ENCODE measurements at regions not wholly inside any gene's neighbourhood (a gene's known extent, or its start where the extent isn't known, plus 50 kb on each side); places are given as distances from the start of the nearest gene placed in this dataset.

DNA sequence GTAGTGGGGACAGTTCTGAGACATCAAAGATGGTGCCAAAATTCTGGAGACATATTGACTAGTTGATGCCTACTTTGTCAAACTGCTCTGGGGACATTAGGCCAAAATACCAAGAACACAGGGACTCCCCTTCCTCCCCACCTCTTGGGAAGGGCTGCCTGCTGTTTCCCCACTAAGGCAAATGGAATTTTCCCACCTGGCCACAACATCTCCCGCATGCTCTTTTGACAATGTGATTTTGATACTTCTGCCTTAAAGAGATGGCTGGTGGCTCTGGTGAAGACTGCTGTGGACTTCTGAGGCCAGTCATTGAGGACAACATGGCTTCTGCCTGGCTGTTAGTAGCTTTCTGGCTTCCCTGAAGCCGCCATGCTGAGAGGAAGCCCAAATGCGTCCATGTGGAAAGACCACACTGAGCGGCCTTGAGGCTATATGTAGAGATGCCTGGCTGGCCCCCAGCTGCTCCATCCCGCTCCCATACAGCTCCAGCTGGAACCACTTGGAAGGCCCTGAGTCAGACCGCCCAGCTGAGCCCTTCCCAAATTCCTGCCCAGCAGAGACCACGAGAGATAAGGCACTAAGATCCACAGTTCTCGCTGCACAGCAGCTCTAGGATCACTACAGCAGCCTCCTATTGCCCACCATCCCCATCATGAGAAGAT lies 226.7 kb downstream of the SYK start:
- WGBS, 2 donors: 100% methylated on average over 1 of the region's 8 CpGs
- no peak for DNase-seq
- no peaks in the 10 kb centered on the region for H3K36me3 ChIP-seq
- H3K27me3 ChIP-seq: no peaks in the 10 kb centered on the region
- TF ChIP-seq, protein P1, sequence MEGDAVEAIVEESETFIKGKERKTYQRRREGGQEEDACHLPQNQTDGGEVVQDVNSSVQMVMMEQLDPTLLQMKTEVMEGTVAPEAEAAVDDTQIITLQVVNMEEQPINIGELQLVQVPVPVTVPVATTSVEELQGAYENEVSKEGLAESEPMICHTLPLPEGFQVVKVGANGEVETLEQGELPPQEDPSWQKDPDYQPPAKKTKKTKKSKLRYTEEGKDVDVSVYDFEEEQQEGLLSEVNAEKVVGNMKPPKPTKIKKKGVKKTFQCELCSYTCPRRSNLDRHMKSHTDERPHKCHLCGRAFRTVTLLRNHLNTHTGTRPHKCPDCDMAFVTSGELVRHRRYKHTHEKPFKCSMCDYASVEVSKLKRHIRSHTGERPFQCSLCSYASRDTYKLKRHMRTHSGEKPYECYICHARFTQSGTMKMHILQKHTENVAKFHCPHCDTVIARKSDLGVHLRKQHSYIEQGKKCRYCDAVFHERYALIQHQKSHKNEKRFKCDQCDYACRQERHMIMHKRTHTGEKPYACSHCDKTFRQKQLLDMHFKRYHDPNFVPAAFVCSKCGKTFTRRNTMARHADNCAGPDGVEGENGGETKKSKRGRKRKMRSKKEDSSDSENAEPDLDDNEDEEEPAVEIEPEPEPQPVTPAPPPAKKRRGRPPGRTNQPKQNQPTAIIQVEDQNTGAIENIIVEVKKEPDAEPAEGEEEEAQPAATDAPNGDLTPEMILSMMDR (IDR thresholded peaks at IDR 0.05): no peak
- no peak for TF ChIP-seq POLR2A (IDR thresholded peaks at IDR 0.05)
- H3K4me1 ChIP-seq: no peaks in the 10 kb centered on the region
- no peaks in the 10 kb centered on the region for H3K9me3 ChIP-seq
- intact Hi-C loops (cut with DNase I): no loop called here
- H3K4me3 ChIP-seq: no peak overlapping the region
- no peak overlapping the region for H3K27ac ChIP-seq

DNA sequence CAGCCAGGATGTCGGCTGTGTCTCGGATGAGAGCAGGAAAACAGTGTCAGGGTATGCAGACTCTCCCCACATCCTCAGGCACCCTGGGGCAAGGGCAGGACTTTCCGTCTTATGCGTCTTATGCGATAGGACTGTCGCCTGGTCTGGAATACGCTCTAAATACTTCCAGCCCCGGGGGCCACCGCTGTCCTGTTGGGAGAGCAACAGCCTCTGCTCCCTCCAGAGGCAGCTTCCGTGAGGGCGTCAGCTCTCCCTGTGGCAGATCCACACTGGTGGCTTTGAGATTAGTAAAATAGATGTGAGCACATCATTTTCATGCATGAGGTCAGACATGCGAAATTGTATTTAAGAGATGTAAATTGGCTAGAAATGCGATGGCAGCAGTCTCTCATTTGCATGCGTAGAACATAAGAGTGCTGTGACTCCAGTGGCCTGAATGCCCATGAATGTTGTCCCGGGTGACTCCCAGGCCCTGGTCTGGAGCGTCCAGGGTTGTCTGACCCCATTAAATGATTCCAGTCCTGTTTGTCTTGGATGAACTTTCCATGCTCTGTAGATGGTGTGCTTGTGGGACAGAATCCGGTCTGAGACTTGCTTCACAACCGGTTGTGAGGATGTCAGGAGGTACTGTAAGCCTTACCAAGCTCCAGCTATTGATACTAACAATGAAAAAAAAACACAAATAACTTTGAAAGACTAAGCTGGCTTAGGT lies 228.2 kb downstream of the SYK start:
- no peak for DNase-seq
- no peak overlapping the region for H3K27ac ChIP-seq
- WGBS, 2 donors: 81 to 92% methylated on average over 12 to 17 of the region's 18 CpGs
- no peak for TF ChIP-seq POLR2A (IDR thresholded peaks at IDR 0.05)
- TF ChIP-seq, protein P1 (IDR thresholded peaks at IDR 0.05): no peak
- H3K27me3 ChIP-seq: no peaks in the 10 kb centered on the region
- intact Hi-C loops (cut with DNase I): loop anchor here (10.0 kb wide), 1 partner anchor 405 kb away; no protein-coding TSS in a partner anchor
- no peaks in the 10 kb centered on the region for H3K36me3 ChIP-seq
- no peak overlapping the region for H3K4me3 ChIP-seq
- no peaks in the 10 kb centered on the region for H3K4me1 ChIP-seq
- no peaks in the 10 kb centered on the region for H3K9me3 ChIP-seq

DNA sequence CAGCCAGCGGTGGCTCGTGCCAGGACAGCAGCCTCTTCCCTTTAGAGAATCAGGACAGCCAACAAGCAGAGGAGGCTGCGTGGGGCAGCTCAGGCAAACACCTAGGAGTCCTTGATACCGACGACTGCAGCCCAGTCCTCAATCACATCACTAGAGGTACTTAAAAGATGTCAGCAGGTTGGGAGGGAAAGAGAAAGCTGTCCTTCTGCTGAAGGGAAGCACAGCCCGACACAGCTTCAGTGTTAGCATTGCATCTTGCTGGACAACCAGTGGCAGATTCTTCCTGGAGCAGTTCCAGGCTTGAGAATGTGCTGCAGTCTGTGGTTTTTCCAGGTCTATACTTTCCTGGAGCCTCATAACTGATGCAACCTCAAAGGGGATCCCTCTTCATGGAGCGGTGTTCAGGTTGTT lies 230.5 kb downstream of the SYK start:
- Histone ChIP-seq H3K36me3 (no peaks in the 10 kb centered on the region), H3K27me3 (no peaks in the 10 kb centered on the region), H3K4me3 (no peak overlapping the region), H3K9me3 (no peaks in the 10 kb centered on the region), H3K27ac (no peak overlapping the region), H3K4me1 (peaks cover 3 to 19% (median 4%) of the 10 kb centered on the region in 3 donors)
- TF ChIP-seq, protein P1 (IDR thresholded peaks at IDR 0.05): no peak
- TF ChIP-seq POLR2A (IDR thresholded peaks at IDR 0.05): no peak
- no peak for DNase-seq
- WGBS, 2 donors: 80 to 93% methylated on average over 2 to 3 of the region's 7 CpGs
- intact Hi-C loops (cut with DNase I): loop anchor here (10.0 kb wide), 1 partner anchor 403 kb away; no protein-coding TSS in a partner anchor

DNA sequence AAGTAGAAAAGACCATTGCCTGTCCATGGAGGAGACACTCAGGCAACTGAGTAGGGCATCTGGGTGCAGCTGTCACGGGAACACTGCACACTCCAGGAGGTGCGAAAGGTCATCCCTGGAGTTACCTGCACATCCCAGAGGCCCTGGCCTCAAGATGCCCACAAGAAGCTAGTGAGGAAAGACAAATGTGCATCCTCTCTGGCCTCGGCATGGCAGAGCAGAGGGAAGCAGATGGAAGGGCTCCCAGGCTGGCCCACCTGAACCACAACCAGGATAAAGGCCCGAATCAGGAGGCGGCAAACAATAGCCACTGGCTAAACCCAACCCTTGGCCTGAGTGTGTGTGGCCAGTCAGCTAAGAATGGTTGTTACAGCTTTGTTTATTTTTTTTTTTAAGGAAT lies 231.7 kb downstream of the SYK start:
- no peaks in the 10 kb centered on the region for H3K27me3 ChIP-seq
- no peak overlapping the region for H3K27ac ChIP-seq
- intact Hi-C loops (cut with DNase I): loop anchor here (10.0 kb wide), 1 partner anchor 402 kb away; no protein-coding TSS in a partner anchor
- no peaks in the 10 kb centered on the region for H3K9me3 ChIP-seq
- WGBS, 2 donors: 93 to 95% methylated on average over 5 of the region's 5 CpGs
- no peak overlapping the region for H3K4me3 ChIP-seq
- no peaks in the 10 kb centered on the region for H3K36me3 ChIP-seq
- peaks cover 13 to 31% (median 14%) of the 10 kb centered on the region in 3 donors for H3K4me1 ChIP-seq
- DNase-seq: no peak
- no peak for TF ChIP-seq POLR2A (IDR thresholded peaks at IDR 0.05)
- TF ChIP-seq, protein P1 (IDR thresholded peaks at IDR 0.05): no peak

DNA sequence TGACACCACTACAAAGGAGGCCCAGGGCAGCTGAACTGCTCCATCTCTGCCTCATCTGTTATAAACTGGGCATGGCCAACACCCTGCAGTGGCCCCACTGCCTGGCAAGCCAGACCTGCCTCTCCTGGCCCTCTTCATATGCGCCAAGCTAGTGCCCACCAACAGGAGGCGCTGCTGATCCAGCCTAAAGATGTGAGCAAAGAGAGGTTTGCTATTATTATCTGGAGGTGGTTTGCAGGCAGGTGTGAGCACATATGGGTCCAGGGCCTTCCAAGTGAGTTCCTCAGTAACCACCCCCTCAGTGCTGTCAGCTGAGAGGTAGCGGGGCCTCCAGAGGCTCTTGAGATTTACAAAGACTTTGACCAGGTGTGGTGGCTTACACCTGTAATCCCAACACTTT lies 232.2 kb downstream of the SYK start:
- intact Hi-C loops (cut with DNase I): loop anchor here (10.0 kb wide), 1 partner anchor 401 kb away; no protein-coding TSS in a partner anchor
- no peak overlapping the region for H3K27ac ChIP-seq
- DNase-seq: no peak
- TF ChIP-seq, protein P1 (IDR thresholded peaks at IDR 0.05): peak in 4 of 6 experiments; percentile 17 to 54 (median 40)
- no peak for TF ChIP-seq POLR2A (IDR thresholded peaks at IDR 0.05)
- no peaks in the 10 kb centered on the region for H3K36me3 ChIP-seq
- H3K9me3 ChIP-seq: no peaks in the 10 kb centered on the region
- peaks cover 14 to 36% (median 19%) of the 10 kb centered on the region in 3 donors for H3K4me1 ChIP-seq
- H3K4me3 ChIP-seq: no peak overlapping the region
- no peaks in the 10 kb centered on the region for H3K27me3 ChIP-seq
- 79% methylated on average over 3 of the region's 3 CpGs; no CpG with 5 or more reads in 1 of the 2 donors for WGBS, 2 donors

Measured in esophagus squamous epithelium (tissue), 5 donors.